CD8-positive, alpha-beta memory T cell (primary cell): ENCODE measurements at regions not wholly inside any gene's neighbourhood (a gene's known extent, or its start where the extent isn't known, plus 50 kb on each side); places are given as distances from the start of the nearest gene placed in this dataset.
"Not testable (repeated sequence)": the region's sequence is repeated elsewhere in the genome, so short reads cannot be mapped to it uniquely, and the experiment has no call there.

Experiments used
- CTCF ChIA-PET: fragments of 350-600 bp; sonication (Branson Sonifier 250); formaldehyde crosslinking; loops from one replicate; lab custom pipeline; 2021; ENCODE audit warnings: antibody characterized with exemption; lab: Charles Lee
- POLR2A ChIA-PET: fragments of 350-600 bp; sonication (Branson Sonifier 250); formaldehyde crosslinking; loops from one replicate; lab custom pipeline; 2021; ENCODE audit warnings: antibody characterized with exemption; lab: Charles Lee
- DNase-seq, 5 donors: peaks; one replicate each; pipeline versions ENCODE4 v3.0.0 to v3.0.0-alpha.2; 2020 to 2022; ENCODE audit warnings: mixed read lengths in 1 of 5
- H3K27ac ChIP-seq: one replicate; pipeline ENCODE4 v1.7.0; 2013; ENCODE audit warnings: low read depth, mild to moderate bottlenecking, low read length, moderate library complexity
- H3K27me3 ChIP-seq: 2 replicates; pipeline ENCODE4 v1.7.0; 2013; ENCODE audit warnings: low read length, mild to moderate bottlenecking; ENCODE audit not compliant: insufficient read depth, poor library complexity, severe bottlenecking
- H3K36me3 ChIP-seq: 2 replicates; pipeline ENCODE4 v1.7.0; 2013; ENCODE audit warnings: mild to moderate bottlenecking, low read length, moderate library complexity; ENCODE audit not compliant: insufficient read depth
- H3K4me1 ChIP-seq: 2 replicates; pipeline ENCODE4 v1.7.0; 2013; ENCODE audit warnings: mild to moderate bottlenecking, low read length, moderate library complexity; ENCODE audit not compliant: insufficient read depth
- H3K4me3 ChIP-seq: 2 replicates; pipeline ENCODE4 v1.7.0; 2013; ENCODE audit warnings: mild to moderate bottlenecking, low read length
- H3K9me3 ChIP-seq: 2 replicates; pipeline ENCODE4 v1.7.0; 2013; ENCODE audit warnings: mild to moderate bottlenecking, low read length
- H3K27ac Mint-ChIP-seq, 8 donors: one replicate each; pipeline ENCODE4 v1.8.0; 2020 to 2021; ENCODE audit warnings: mixed read lengths in 8 of 8, mild to moderate bottlenecking in 6 of 8, inconsistent platforms in 3 of 8, moderate library complexity in 3 of 8
- H3K27me3 Mint-ChIP-seq, 2 donors: one replicate each; pipeline ENCODE4 v1.8.0; 2020 to 2021; ENCODE audit warnings: mixed read lengths in 2 of 2, mild to moderate bottlenecking in 1 of 2, moderate library complexity in 1 of 2
- H3K36me3 Mint-ChIP-seq, 3 donors: one replicate each; pipeline ENCODE4 v1.8.0; 2020 to 2021; ENCODE audit warnings: mixed read lengths in 3 of 3, inconsistent platforms in 1 of 3, mild to moderate bottlenecking in 1 of 3
- H3K4me1 Mint-ChIP-seq, 3 donors: one replicate each; pipeline ENCODE4 v1.8.0; 2020 to 2021; ENCODE audit warnings: mixed read lengths in 3 of 3, inconsistent platforms in 1 of 3, mild to moderate bottlenecking in 1 of 3
- H3K4me3 Mint-ChIP-seq, 7 donors: one replicate each; pipeline ENCODE4 v1.8.0; 2020 to 2021; ENCODE audit warnings: mixed read lengths in 7 of 7, mild to moderate bottlenecking in 6 of 7, moderate library complexity in 4 of 7, inconsistent platforms in 2 of 7
- H3K9me3 Mint-ChIP-seq, 5 donors: one replicate each; pipeline ENCODE4 v1.8.0; 2020 to 2022; ENCODE audit warnings: mixed read lengths in 5 of 5, mild to moderate bottlenecking in 3 of 5, moderate library complexity in 2 of 5, inconsistent platforms in 1 of 5

- H3K27me3 ChIP-seq = no peaks in the 10 kb centered on the region
- H3K36me3 ChIP-seq = no peaks in the 10 kb centered on the region
- no peaks in the 10 kb centered on the region for H3K36me3 Mint-ChIP-seq
- no peak overlapping the region for H3K4me3 ChIP-seq
- CTCF ChIA-PET = no interaction called here
- no peak overlapping the region for H3K27ac ChIP-seq
- POLR2A ChIA-PET = no interaction called here
- no peak for DNase-seq
- no peaks in the 10 kb centered on the region for H3K4me1 ChIP-seq
- no peak overlapping the region for H3K4me3 Mint-ChIP-seq
- H3K4me1 Mint-ChIP-seq = no peaks in the 10 kb centered on the region
- no peaks in the 10 kb centered on the region for H3K27me3 Mint-ChIP-seq
- H3K9me3 Mint-ChIP-seq = peaks cover 0 to 3% (median 0%) of the 10 kb centered on the region in 5 donors
- no peaks in the 10 kb centered on the region for H3K9me3 ChIP-seq
- H3K27ac Mint-ChIP-seq = peak overlapping the region in 1 of 8 donors; percentile 47
These were observed 69.8 kb upstream of the RASEF start for GRCh38 chr9:83132768-83133167.

- no peaks in the 10 kb centered on the region for H3K4me1 Mint-ChIP-seq
- no peak overlapping the region for H3K27ac Mint-ChIP-seq
- POLR2A ChIA-PET = no interaction called here
- H3K4me3 ChIP-seq = no peak overlapping the region
- no peak for DNase-seq
- H3K36me3 ChIP-seq = no peaks in the 10 kb centered on the region
- H3K27me3 ChIP-seq = no peaks in the 10 kb centered on the region
- no peak overlapping the region for H3K4me3 Mint-ChIP-seq
- CTCF ChIA-PET = no interaction called here
- H3K4me1 ChIP-seq = no peaks in the 10 kb centered on the region
- no peaks in the 10 kb centered on the region for H3K27me3 Mint-ChIP-seq
- no peak overlapping the region for H3K27ac ChIP-seq
- no peaks in the 10 kb centered on the region for H3K9me3 ChIP-seq
- H3K9me3 Mint-ChIP-seq = peaks cover 0 to 3% (median 0%) of the 10 kb centered on the region in 5 donors
- no peaks in the 10 kb centered on the region for H3K36me3 Mint-ChIP-seq
These were observed 67.6 kb upstream of the RASEF start for GRCh38 chr9:83130541-83130940.

- Histone ChIP-seq H3K27me3 (no peaks in the 10 kb centered on the region), H3K9me3 (no peaks in the 10 kb centered on the region), H3K36me3 (no peaks in the 10 kb centered on the region), H3K27ac (no peak overlapping the region), H3K4me1 (no peaks in the 10 kb centered on the region), H3K4me3 (no peak overlapping the region)
- H3K4me1 Mint-ChIP-seq = no peaks in the 10 kb centered on the region
- peaks cover 0 to 5% (median 2%) of the 10 kb centered on the region in 5 donors for H3K9me3 Mint-ChIP-seq
- no peak overlapping the region for H3K27ac Mint-ChIP-seq
- no peaks in the 10 kb centered on the region for H3K36me3 Mint-ChIP-seq
- H3K4me3 Mint-ChIP-seq = no peak overlapping the region
- no peaks in the 10 kb centered on the region for H3K27me3 Mint-ChIP-seq
- DNase-seq = no peak
- ChIA-PET POLR2A (no interaction called here), CTCF (no interaction called here)
These were observed 62.7 kb upstream of the RASEF start for GRCh38 chr9:83125671-83126070.

GRCh38 chr9:83119873-83120272 lies 56.9 kb upstream of the RASEF start:
- H3K4me1 ChIP-seq = no peaks in the 10 kb centered on the region
- CTCF ChIA-PET = no interaction called here
- Mint-ChIP-seq H3K4me3 (no peak overlapping the region), H3K9me3 (peaks cover 2 to 10% (median 5%) of the 10 kb centered on the region in 5 donors), H3K27me3 (peaks cover 0 to 6% of the 10 kb centered on the region in 2 donors), H3K4me1 (no peaks in the 10 kb centered on the region), H3K36me3 (no peaks in the 10 kb centered on the region), H3K27ac (no peak overlapping the region)
- H3K27me3 ChIP-seq = no peaks in the 10 kb centered on the region
- H3K9me3 ChIP-seq = no peaks in the 10 kb centered on the region
- no peak overlapping the region for H3K4me3 ChIP-seq
- DNase-seq = no peak
- no peak overlapping the region for H3K27ac ChIP-seq
- POLR2A ChIA-PET = no interaction called here
- H3K36me3 ChIP-seq = no peaks in the 10 kb centered on the region

GRCh38 chr9:83116026-83116425 lies 53.1 kb upstream of the RASEF start:
- Histone ChIP-seq H3K9me3 (no peaks in the 10 kb centered on the region), H3K27me3 (no peaks in the 10 kb centered on the region), H3K27ac (no peak overlapping the region), H3K4me1 (no peaks in the 10 kb centered on the region), H3K4me3 (no peak overlapping the region), H3K36me3 (no peaks in the 10 kb centered on the region)
- CTCF ChIA-PET = no interaction called here
- H3K4me1 Mint-ChIP-seq = no peaks in the 10 kb centered on the region
- no peaks in the 10 kb centered on the region for H3K36me3 Mint-ChIP-seq
- no peak overlapping the region for H3K27ac Mint-ChIP-seq
- no peak for DNase-seq
- H3K27me3 Mint-ChIP-seq = peaks cover 0 to 7% of the 10 kb centered on the region in 2 donors
- no peak overlapping the region for H3K4me3 Mint-ChIP-seq
- H3K9me3 Mint-ChIP-seq = peaks cover 17 to 22% (median 18%) of the 10 kb centered on the region in 5 donors
- POLR2A ChIA-PET = no interaction called here

- H3K36me3 Mint-ChIP-seq, H3K36me3 ChIP-seq, POLR2A ChIA-PET, H3K27me3 Mint-ChIP-seq, H3K4me1 ChIP-seq, H3K4me1 Mint-ChIP-seq, CTCF ChIA-PET, H3K9me3 ChIP-seq, H3K4me3 ChIP-seq, H3K27ac Mint-ChIP-seq, H3K4me3 Mint-ChIP-seq, DNase-seq, H3K27ac ChIP-seq, H3K27me3 ChIP-seq: not testable (repeated sequence)
- peaks cover 17 to 22% (median 18%) of the 10 kb centered on the region in 5 donors for H3K9me3 Mint-ChIP-seq
These were observed 50.5 kb upstream of the RASEF start for GRCh38 chr9:83113445-83113844.
